Prostate gland (tissue), 2 donors: ENCODE measurements at regions not wholly inside any gene's neighbourhood (a gene's known extent, or its start where the extent isn't known, plus 50 kb on each side); places are given as distances from the start of the nearest gene placed in this dataset.

Experiments
- DNase-seq: peaks from one replicate; pipeline ENCODE4 v3.0.0-alpha.2; 2019; ENCODE audit warnings: low spot score
- H3K27ac ChIP-seq, 2 donors: fragments of 200-600 bp; sonication (generic); 2 replicates each; pipeline ENCODE4 v1.5.1; 2017 to 2019
- H3K27me3 ChIP-seq: fragments of 200-600 bp; sonication (generic); replicated peaks from 2 replicates; pipeline ENCODE4 v1.5.1; 2019; ENCODE audit not compliant: insufficient read depth
- H3K36me3 ChIP-seq, 2 donors: fragments of 200-600 bp; sonication (generic); 1 replicate in 1 of 2; 2 replicates in 1 of 2; pipeline versions ENCODE4 v1.5.1 to v1.8.1; 2017 to 2019
- H3K4me1 ChIP-seq: fragments of 200-600 bp; sonication (generic); replicated peaks from 2 replicates; pipeline ENCODE4 v1.5.1; 2019
- H3K4me3 ChIP-seq, 2 donors: fragments of 200-600 bp; sonication (generic); 2 replicates each; pipeline ENCODE4 v1.5.1; 2017 to 2019
- H3K9me3 ChIP-seq: fragments of 200-600 bp; sonication (generic); 2 replicates; pipeline ENCODE4 v1.5.1; 2017
- CTCF ChIP-seq, 4 experiments: fragments of 200-600 bp in 2 of 4; fragments of 450-650 bp in 2 of 4; sonication (generic) in 2 of 4; IDR thresholded peaks; 1 replicate in 3 of 4; 2 replicates in 1 of 4; pipeline ENCODE4 v1.5.1; 2016 to 2019; ENCODE audit warnings: antibody characterized with exemption in 4 of 4, mild to moderate bottlenecking in 2 of 4, moderate library complexity in 2 of 4
- POLR2A ChIP-seq: fragments of 450-650 bp; IDR thresholded peaks from one replicate; pipeline ENCODE4 v1.6.1; 2016; ENCODE audit warnings: antibody characterized with exemption, mild to moderate bottlenecking
- POLR2AphosphoS5 ChIP-seq: sonication (generic); formaldehyde crosslinking; IDR thresholded peaks from one replicate; pipeline ENCODE4 v1.6.1; 2017; ENCODE audit warnings: antibody characterized with exemption
- WGBS: methylation state at CpG from one replicate; pipeline ENCODE4 v1.1.5; 2018; 5-methylcytosine and 5-hydroxymethylcytosine counted together
- intact Hi-C: fragments of 100-400 bp; cut with DNase I; formaldehyde crosslinking; loops from one replicate; pipeline ENCODE4 v1.14.2; 2022

- DNase-seq: no peak
- intact Hi-C loops: no loop called here
- Histone ChIP-seq H3K27me3 (no peaks in the 10 kb centered on the region), H3K27ac (no peak overlapping the region), H3K4me1 (no peaks in the 10 kb centered on the region), H3K9me3 (no peaks in the 10 kb centered on the region), H3K36me3 (no peaks in the 10 kb centered on the region), H3K4me3 (no peak overlapping the region)
- 73% methylated on average over 7 of the region's 7 CpGs for WGBS
- TF ChIP-seq CTCF (IDR thresholded peaks at IDR 0.05): no peak
Observed at GRCh38 chr20:56816349-56816748, 187.2 kb downstream of the TFAP2C start.

DNA sequence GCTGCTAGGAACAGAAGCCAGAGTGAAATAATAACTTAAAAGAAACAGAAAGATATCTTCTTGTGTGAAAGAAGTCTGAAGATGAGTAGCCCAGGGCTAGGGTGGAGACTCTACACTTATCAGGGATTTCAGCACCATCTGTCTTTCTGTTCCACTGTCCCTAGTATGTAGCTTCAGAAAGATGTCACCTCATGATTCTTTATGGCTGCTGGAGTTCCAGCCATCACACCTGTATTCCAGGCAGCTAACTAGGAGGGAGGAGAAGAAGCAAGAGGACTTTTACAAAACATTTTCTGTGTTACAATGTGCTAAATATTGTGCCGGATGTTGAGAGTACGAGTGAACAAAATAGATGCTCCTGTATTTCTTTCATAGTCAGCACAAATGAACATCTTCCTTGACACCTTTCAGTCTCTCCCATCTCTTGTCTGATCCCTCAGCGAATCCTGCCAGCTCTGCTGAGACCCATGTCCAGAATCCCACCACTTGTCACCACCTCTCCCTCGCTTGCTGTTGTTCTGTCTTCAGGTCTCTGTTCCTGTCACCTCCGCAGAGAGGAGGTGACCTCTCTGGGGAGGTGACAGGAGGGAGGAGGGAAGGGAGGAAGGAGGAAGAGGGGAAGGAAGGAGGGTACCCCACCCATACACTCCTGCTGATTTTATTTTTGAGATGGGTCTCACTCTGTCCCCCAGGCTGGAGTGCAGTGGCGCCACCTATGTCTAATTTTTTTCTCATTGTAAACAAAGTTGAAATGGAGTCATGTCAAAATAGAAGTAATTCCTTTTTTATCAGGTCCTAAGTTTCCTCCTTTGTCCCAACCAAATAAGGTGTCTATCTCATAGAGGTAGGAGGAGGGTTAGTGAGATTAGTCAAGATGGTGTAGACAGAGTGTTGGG lies 188.9 kb downstream of the TFAP2C start:
- Histone ChIP-seq H3K36me3 (no peaks in the 10 kb centered on the region), H3K4me3 (no peak overlapping the region), H3K4me1 (no peaks in the 10 kb centered on the region), H3K9me3 (no peaks in the 10 kb centered on the region), H3K27ac (no peak overlapping the region), H3K27me3 (no peaks in the 10 kb centered on the region)
- WGBS: 91% methylated on average over 6 of the region's 6 CpGs
- intact Hi-C loops: no loop called here
- TF ChIP-seq CTCF (IDR thresholded peaks at IDR 0.05) (no peak), POLR2AphosphoS5 (no peak), POLR2A (no peak)
- no peak for DNase-seq

DNA sequence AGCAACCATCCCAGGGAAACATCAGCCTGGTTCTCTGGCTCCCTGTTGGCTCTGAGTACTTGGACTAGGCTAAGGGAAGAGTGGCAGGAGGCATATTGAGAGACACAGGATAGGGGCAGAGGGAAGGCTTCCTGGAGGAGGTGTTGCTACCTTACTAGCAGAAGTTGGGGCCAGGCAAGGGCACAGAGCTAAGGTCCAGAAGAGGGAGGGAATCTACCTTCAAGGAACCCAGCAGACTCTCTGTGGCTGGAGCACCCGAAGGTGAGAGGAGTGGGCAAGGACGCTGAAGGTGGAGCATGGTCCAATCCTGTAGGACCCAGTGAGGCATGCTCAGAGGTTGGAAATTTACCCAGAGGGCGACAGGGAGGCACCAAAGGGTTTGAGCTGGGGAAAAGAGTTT lies 191.9 kb downstream of the TFAP2C start:
- H3K36me3 ChIP-seq: no peaks in the 10 kb centered on the region
- H3K4me1 ChIP-seq: no peaks in the 10 kb centered on the region
- no peak overlapping the region for H3K4me3 ChIP-seq
- TF ChIP-seq CTCF (IDR thresholded peaks at IDR 0.05) (no peak), POLR2A (no peak), POLR2AphosphoS5 (no peak)
- H3K9me3 ChIP-seq: no peaks in the 10 kb centered on the region
- WGBS: 92% methylated on average over 3 of the region's 3 CpGs
- no peak overlapping the region for H3K27ac ChIP-seq
- DNase-seq: no peak
- H3K27me3 ChIP-seq: no peaks in the 10 kb centered on the region
- intact Hi-C loops: no loop called here

DNA sequence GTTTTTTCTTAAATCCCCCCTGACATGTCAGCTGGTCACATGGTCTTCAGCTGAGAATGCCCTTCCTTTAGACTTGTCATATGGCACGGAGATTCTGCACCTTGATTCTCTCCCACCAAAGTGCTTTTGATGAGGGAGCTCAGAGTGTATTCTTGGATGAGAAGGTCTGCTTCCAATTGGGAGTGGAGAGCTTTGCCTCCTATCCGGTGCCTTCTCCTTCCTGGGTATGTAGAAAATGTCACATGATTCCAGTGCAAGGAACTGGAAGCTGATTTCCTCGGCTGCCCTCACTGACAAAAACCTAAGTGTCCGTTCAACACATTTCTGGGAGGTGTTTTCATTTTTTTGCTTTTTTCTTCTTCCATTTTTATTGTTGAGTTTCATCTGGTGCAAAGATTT lies 197.2 kb downstream of the TFAP2C start:
- H3K36me3 ChIP-seq: no peaks in the 10 kb centered on the region
- H3K27ac ChIP-seq: no peak overlapping the region
- no peak overlapping the region for H3K4me3 ChIP-seq
- DNase-seq: no peak
- H3K9me3 ChIP-seq: no peaks in the 10 kb centered on the region
- no peaks in the 10 kb centered on the region for H3K4me1 ChIP-seq
- intact Hi-C loops: no loop called here
- H3K27me3 ChIP-seq: no peaks in the 10 kb centered on the region
- WGBS: 27% methylated on average over 4 of the region's 4 CpGs
- TF ChIP-seq CTCF (IDR thresholded peaks at IDR 0.05) (no peak), POLR2AphosphoS5 (no peak), POLR2A (no peak)
